HG02970 (cell line): ENCODE measurements at regions not wholly inside any gene's neighbourhood (a gene's known extent, or its start where the extent isn't known, plus 50 kb on each side); places are given as distances from the start of the nearest gene placed in this dataset.

Source experiments
- ATAC-seq: cut with Tn5 transposase; IDR thresholded peaks from one replicate; pipeline ENCODE4 v1.9.1; 2021; ENCODE audit warnings: mild to moderate bottlenecking, moderate library complexity, moderate number of reproducible peaks; ENCODE audit not compliant: unreplicated experiment, low FRiP score

- ATAC-seq = no peak
Observed at GRCh38 chr1:170219163-170219562, 73.4 kb downstream of the NTMT2 start.

GRCh38 chr1:170221031-170221430 lies 75.3 kb downstream of the NTMT2 start:
- no peak for ATAC-seq

- ATAC-seq = no peak
Observed at GRCh38 chr1:170221495-170221894, 75.7 kb downstream of the NTMT2 start.

- no peak for ATAC-seq
Observed at GRCh38 chr1:170224469-170224868, 78.7 kb downstream of the NTMT2 start.

- ATAC-seq = no peak
Observed at GRCh38 chr1:170225781-170226530, 80.2 kb downstream of the NTMT2 start.

GRCh38 chr1:170226767-170227166 lies 81.0 kb downstream of the NTMT2 start:
- no peak for ATAC-seq

GRCh38 chr1:170230323-170230722 lies 84.6 kb downstream of the NTMT2 start:
- ATAC-seq = no peak

- ATAC-seq = no peak
Observed at GRCh38 chr1:170231662-170232061, 85.9 kb downstream of the NTMT2 start.

- ATAC-seq = no peak
Observed at GRCh38 chr1:170238704-170239391, 93.1 kb downstream of the NTMT2 start.

- no peak for ATAC-seq
Observed at GRCh38 chr1:170239445-170239844, 93.7 kb downstream of the NTMT2 start.

- peak; percentile 88 for ATAC-seq
Observed at GRCh38 chr1:170240409-170240808, 94.7 kb downstream of the NTMT2 start.

GRCh38 chr1:170241266-170241851 lies 95.6 kb downstream of the NTMT2 start:
- ATAC-seq = no peak

GRCh38 chr1:170247751-170248521 lies 102.2 kb downstream of the NTMT2 start:
- ATAC-seq = no peak

- ATAC-seq = no peak
Observed at GRCh38 chr1:170250531-170251276, 104.9 kb downstream of the NTMT2 start.

- ATAC-seq = no peak
Observed at GRCh38 chr1:170252851-170253579, 107.3 kb downstream of the NTMT2 start.

GRCh38 chr1:170254371-170254770 lies 108.6 kb downstream of the NTMT2 start:
- no peak for ATAC-seq

GRCh38 chr1:170261669-170262068 lies 115.9 kb downstream of the NTMT2 start:
- no peak for ATAC-seq

GRCh38 chr1:170262276-170262939 lies 116.6 kb downstream of the NTMT2 start:
- ATAC-seq = no peak

GRCh38 chr1:170265234-170265633 lies 119.5 kb downstream of the NTMT2 start:
- no peak for ATAC-seq
